IPS-11a (cell line): ENCODE measurements at regions not wholly inside any gene's neighbourhood (a gene's known extent, or its start where the extent isn't known, plus 50 kb on each side); places are given as distances from the start of the nearest gene placed in this dataset.
"Not testable (repeated sequence)": the region's sequence is repeated elsewhere in the genome, so short reads cannot be mapped to it uniquely, and the experiment has no call there.

Experiments
- H3K4me3 ChIP-seq: one replicate; pipeline ENCODE4 v1.5.1; 2013; ENCODE audit warnings: low read depth, low read length, control low read depth

- peak overlapping the region; percentile 46 for H3K4me3 ChIP-seq
Measured at GRCh38 chr7:54888734-54889082, 129.7 kb upstream of the SEC61G start.

- no peak overlapping the region for H3K4me3 ChIP-seq
Measured at GRCh38 chr7:54897891-54898290, 120.9 kb upstream of the EGFR start.

GRCh38 chr7:54898659-54899340 is 120.0 kb upstream of the EGFR start:
- no peak overlapping the region for H3K4me3 ChIP-seq

GRCh38 chr7:54901840-54902239 is 117.0 kb upstream of the EGFR start:
- no peak overlapping the region for H3K4me3 ChIP-seq

GRCh38 chr7:54904130-54904529 is 114.7 kb upstream of the EGFR start:
- no peak overlapping the region for H3K4me3 ChIP-seq

GRCh38 chr7:54904986-54905385 is 113.8 kb upstream of the EGFR start:
- no peak overlapping the region for H3K4me3 ChIP-seq

GRCh38 chr7:54906963-54907362 is 111.9 kb upstream of the EGFR start:
- no peak overlapping the region for H3K4me3 ChIP-seq

- no peak overlapping the region for H3K4me3 ChIP-seq
Measured at GRCh38 chr7:54907981-54908380, 110.8 kb upstream of the EGFR start.

GRCh38 chr7:54908760-54909438 is 109.9 kb upstream of the EGFR start:
- H3K4me3 ChIP-seq: no peak overlapping the region

GRCh38 chr7:54915870-54916598 is 102.8 kb upstream of the EGFR start:
- no peak overlapping the region for H3K4me3 ChIP-seq

- no peak overlapping the region for H3K4me3 ChIP-seq
Measured at GRCh38 chr7:54917613-54918391, 101.0 kb upstream of the EGFR start.

- H3K4me3 ChIP-seq: no peak overlapping the region
Measured at GRCh38 chr7:54921116-54921515, 97.7 kb upstream of the EGFR start.

- no peak overlapping the region for H3K4me3 ChIP-seq
Measured at GRCh38 chr7:54931532-54931931, 87.3 kb upstream of the EGFR start.

GRCh38 chr7:54932818-54933543 is 85.8 kb upstream of the EGFR start:
- peak overlapping the region; percentile 28 for H3K4me3 ChIP-seq

- peak overlapping the region; percentile 28 for H3K4me3 ChIP-seq
Measured at GRCh38 chr7:54933643-54934042, 85.2 kb upstream of the EGFR start.

- no peak overlapping the region for H3K4me3 ChIP-seq
Measured at GRCh38 chr7:54940748-54941147, 78.1 kb upstream of the EGFR start.

GRCh38 chr7:54944179-54944578 is 74.6 kb upstream of the EGFR start:
- no peak overlapping the region for H3K4me3 ChIP-seq

- no peak overlapping the region for H3K4me3 ChIP-seq
Measured at GRCh38 chr7:54946271-54946670, 72.5 kb upstream of the EGFR start.

GRCh38 chr7:54946764-54947163 is 72.1 kb upstream of the EGFR start:
- H3K4me3 ChIP-seq: no peak overlapping the region

GRCh38 chr7:54947266-54947665 is 71.6 kb upstream of the EGFR start:
- no peak overlapping the region for H3K4me3 ChIP-seq

GRCh38 chr7:54949514-54949913 is 69.3 kb upstream of the EGFR start:
- not testable (repeated sequence) for H3K4me3 ChIP-seq
